Loucy (cell line): ENCODE measurements at regions not wholly inside any gene's neighbourhood (a gene's known extent, or its start where the extent isn't known, plus 50 kb on each side); places are given as distances from the start of the nearest gene placed in this dataset.

Source experiments
- H2AFZ ChIP-seq: fragments of 200-600 bp; sonication (generic); 2 replicates; pipeline ENCODE4 v1.6.0; 2016; ENCODE audit warnings: antibody characterized with exemption, mild to moderate bottlenecking, low read length, moderate library complexity
- H3F3A ChIP-seq: fragments of 200-600 bp; 2 replicates; pipeline ENCODE4 v1.6.0; 2016; ENCODE audit warnings: antibody characterized with exemption, low read depth, mild to moderate bottlenecking
- H3K27me3 ChIP-seq: fragments of 200-600 bp; sonication (generic); 2 replicates; pipeline ENCODE4 v1.6.1; 2014; ENCODE audit warnings: low read length, mild to moderate bottlenecking; ENCODE audit not compliant: insufficient read depth, poor library complexity, severe bottlenecking
- H3K36me3 ChIP-seq: fragments of 200-600 bp; sonication (generic); 2 replicates; pipeline ENCODE4 v1.6.1; 2016; ENCODE audit warnings: low read length; ENCODE audit not compliant: insufficient read depth
- H3K4me1 ChIP-seq: fragments of 200-600 bp; sonication (generic); 2 replicates; pipeline ENCODE4 v1.5.1; 2014; ENCODE audit warnings: low read length, mild to moderate bottlenecking; ENCODE audit not compliant: insufficient read depth, poor library complexity, severe bottlenecking
- H3K4me2 ChIP-seq: fragments of 200-600 bp; sonication (generic); 2 replicates; pipeline ENCODE4 v1.6.0; 2014; ENCODE audit warnings: antibody characterized with exemption, low read length, low read depth, mild to moderate bottlenecking; ENCODE audit not compliant: poor library complexity, severe bottlenecking
- H3K4me3 ChIP-seq: fragments of 200-600 bp; sonication (generic); 2 replicates; pipeline ENCODE4 v1.5.1; 2014; ENCODE audit warnings: low read length, mild to moderate bottlenecking, mixed read lengths; ENCODE audit not compliant: poor library complexity, severe bottlenecking
- H3K79me2 ChIP-seq: fragments of 200-600 bp; sonication (generic); 2 replicates; pipeline ENCODE4 v1.6.1; 2014; ENCODE audit warnings: low read length; ENCODE audit not compliant: insufficient read depth
- H3K9ac ChIP-seq: fragments of 200-600 bp; sonication (generic); 2 replicates; pipeline ENCODE4 v1.6.0; 2014; ENCODE audit warnings: mild to moderate bottlenecking, low read depth, low read length, moderate library complexity; ENCODE audit not compliant: poor library complexity, severe bottlenecking
- H3K9me2 ChIP-seq: fragments of 200-600 bp; sonication (generic); replicated peaks from 2 replicates; pipeline ENCODE4 v1.6.1; 2016; ENCODE audit warnings: low read depth, low read length, mixed read lengths
- H3K9me3 ChIP-seq: fragments of 200-600 bp; sonication (generic); 2 replicates; pipeline ENCODE4 v1.6.1; 2014; ENCODE audit warnings: mild to moderate bottlenecking, antibody characterized with exemption, low read length, low read depth; ENCODE audit not compliant: insufficient read depth
- H4K20me1 ChIP-seq: fragments of 200-600 bp; sonication (generic); 2 replicates; pipeline ENCODE4 v1.6.0; 2014; ENCODE audit warnings: antibody characterized with exemption, low read length, mild to moderate bottlenecking; ENCODE audit not compliant: insufficient read depth, poor library complexity, severe bottlenecking
- EZH2phosphoT487 ChIP-seq: fragments of 200-600 bp; IDR thresholded peaks from 2 replicates; pipeline ENCODE4 v1.6.1; 2018; ENCODE audit warnings: antibody characterized with exemption, mild to moderate bottlenecking, moderate library complexity, borderline replicate concordance
- TF ChIP-seq, protein P1 (sequence below): fragments of 200-600 bp; sonication (generic); conservative IDR thresholded peaks from 2 replicates; pipeline ENCODE4 v1.5.1; 2014; ENCODE audit warnings: mild to moderate bottlenecking, antibody characterized with exemption, low read length

DNA sequence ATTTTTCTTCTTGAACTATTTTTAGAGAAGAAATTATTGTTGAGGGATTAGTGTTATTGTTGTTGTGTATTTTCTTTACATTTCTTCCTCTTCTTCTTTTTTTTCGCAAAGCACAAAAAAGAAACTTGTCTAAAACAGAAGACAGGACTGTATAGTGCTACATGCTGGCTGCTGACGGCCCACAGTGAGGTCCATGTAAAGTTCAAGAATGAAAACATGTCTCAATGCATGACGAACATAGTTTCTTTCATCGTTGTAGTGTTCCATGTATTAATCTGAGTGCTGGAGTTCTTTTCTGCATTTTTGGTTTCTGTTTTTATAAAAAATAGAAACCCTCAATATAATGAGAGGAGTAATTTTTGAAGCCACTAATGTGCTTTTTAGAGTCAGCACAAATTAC lies 462.9 kb upstream of the MARCKS start:
- Histone ChIP-seq H3K36me3 (no peaks in the 10 kb centered on the region), H3K4me1 (no peaks in the 10 kb centered on the region), H2AFZ (no peak overlapping the region), H3K9me3 (no peaks in the 10 kb centered on the region), H3K4me2 (no peak overlapping the region), H3F3A (no peaks in the 10 kb centered on the region), H3K27me3 (no peaks in the 10 kb centered on the region), H4K20me1 (no peaks in the 10 kb centered on the region), H3K4me3 (no peak overlapping the region), H3K9ac (no peak overlapping the region), H3K79me2 (no peaks in the 10 kb centered on the region), H3K9me2 (no peaks in the 10 kb centered on the region)
- TF ChIP-seq, protein P1, sequence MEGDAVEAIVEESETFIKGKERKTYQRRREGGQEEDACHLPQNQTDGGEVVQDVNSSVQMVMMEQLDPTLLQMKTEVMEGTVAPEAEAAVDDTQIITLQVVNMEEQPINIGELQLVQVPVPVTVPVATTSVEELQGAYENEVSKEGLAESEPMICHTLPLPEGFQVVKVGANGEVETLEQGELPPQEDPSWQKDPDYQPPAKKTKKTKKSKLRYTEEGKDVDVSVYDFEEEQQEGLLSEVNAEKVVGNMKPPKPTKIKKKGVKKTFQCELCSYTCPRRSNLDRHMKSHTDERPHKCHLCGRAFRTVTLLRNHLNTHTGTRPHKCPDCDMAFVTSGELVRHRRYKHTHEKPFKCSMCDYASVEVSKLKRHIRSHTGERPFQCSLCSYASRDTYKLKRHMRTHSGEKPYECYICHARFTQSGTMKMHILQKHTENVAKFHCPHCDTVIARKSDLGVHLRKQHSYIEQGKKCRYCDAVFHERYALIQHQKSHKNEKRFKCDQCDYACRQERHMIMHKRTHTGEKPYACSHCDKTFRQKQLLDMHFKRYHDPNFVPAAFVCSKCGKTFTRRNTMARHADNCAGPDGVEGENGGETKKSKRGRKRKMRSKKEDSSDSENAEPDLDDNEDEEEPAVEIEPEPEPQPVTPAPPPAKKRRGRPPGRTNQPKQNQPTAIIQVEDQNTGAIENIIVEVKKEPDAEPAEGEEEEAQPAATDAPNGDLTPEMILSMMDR, result no peak
- TF ChIP-seq EZH2phosphoT487, result no peak

DNA sequence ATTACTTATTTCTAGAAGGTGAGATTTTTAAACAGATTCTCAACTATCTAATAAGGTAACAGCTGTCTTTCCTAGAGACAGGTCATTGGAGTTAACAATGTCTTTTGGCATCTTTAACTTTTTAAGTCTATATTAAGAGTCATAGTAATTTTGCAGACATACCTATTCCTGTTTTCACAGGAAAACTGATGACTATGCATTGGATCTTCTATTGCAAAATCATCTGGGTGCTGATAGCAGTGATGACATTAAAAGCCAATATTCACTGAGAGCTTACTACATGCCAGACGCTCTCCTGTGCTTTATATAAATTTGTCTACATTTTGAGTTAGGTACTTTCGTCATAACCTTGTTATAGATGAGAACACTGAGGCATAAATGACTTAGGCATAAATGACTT lies 462.4 kb upstream of the MARCKS start:
- Histone ChIP-seq H3K9ac (no peak overlapping the region), H3K4me2 (no peak overlapping the region), H2AFZ (no peak overlapping the region), H3K79me2 (no peaks in the 10 kb centered on the region), H3K9me3 (no peaks in the 10 kb centered on the region), H3F3A (no peaks in the 10 kb centered on the region), H3K4me1 (no peaks in the 10 kb centered on the region), H3K27me3 (no peaks in the 10 kb centered on the region), H4K20me1 (no peaks in the 10 kb centered on the region), H3K4me3 (no peak overlapping the region), H3K9me2 (no peaks in the 10 kb centered on the region), H3K36me3 (no peaks in the 10 kb centered on the region)
- no peak for TF ChIP-seq EZH2phosphoT487
- TF ChIP-seq, protein P1, result no peak

DNA sequence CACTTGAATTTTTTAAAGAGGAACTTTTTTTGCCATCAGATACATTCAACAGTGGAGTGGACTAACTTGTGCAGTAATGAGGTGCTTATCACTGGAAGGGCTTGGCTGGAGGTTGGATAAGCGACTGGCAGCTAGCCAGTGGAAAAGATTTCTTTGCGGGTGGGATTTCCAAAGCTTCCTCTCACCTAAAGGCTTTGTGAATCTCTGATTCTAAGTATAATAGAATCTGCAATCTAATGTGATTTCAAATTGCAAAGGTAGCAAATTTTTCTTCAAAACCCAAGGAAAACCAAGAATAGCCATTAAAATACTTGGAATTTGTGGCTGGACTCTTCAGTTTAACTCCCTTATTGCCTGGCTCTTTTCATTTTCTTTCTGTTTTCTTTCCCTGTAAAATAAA lies 460.4 kb upstream of the MARCKS start:
- H3K4me2 ChIP-seq, result no peak overlapping the region
- TF ChIP-seq, protein P1, result no peak
- no peak for TF ChIP-seq EZH2phosphoT487

More for the DNA sequence above, 460.4 kb upstream of the MARCKS start:
- Histone ChIP-seq H3F3A (no peaks in the 10 kb centered on the region), H3K79me2 (no peaks in the 10 kb centered on the region), H2AFZ (no peak overlapping the region), H3K36me3 (no peaks in the 10 kb centered on the region), H3K9ac (no peak overlapping the region), H3K27me3 (no peaks in the 10 kb centered on the region), H3K4me3 (no peak overlapping the region), H4K20me1 (no peaks in the 10 kb centered on the region), H3K9me2 (no peaks in the 10 kb centered on the region), H3K9me3 (no peaks in the 10 kb centered on the region), H3K4me1 (no peaks in the 10 kb centered on the region)
